ENCODE measurements at regions not wholly inside any gene's neighbourhood (a gene's known extent, or its start where the extent isn't known, plus 50 kb on each side); places are given as distances from the start of the nearest gene placed in this dataset.
"Not testable (repeated sequence)": the region's sequence is repeated elsewhere in the genome, so short reads cannot be mapped to it uniquely, and the experiment has no call there.

DNA sequence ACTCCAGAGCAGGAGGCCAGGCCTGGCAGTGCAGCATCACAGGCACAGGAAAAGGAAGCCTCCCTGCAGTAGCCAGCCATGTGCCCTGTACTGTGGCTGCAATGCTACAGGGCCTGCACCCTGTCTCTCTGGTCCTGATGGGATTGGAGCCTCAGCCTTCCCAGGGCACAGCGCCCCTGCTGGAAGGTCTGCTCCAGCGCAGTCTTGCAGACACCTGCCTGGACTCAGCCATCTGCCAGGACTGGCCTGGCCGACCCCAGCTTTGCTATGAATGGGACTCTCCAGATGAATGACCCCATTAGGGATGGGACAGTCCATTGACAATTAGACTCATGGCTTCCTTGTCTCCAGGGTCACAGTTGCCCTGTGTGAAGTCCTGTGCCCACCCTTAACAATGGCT lies 251.6 kb downstream of the ERMARD start:
- Histone ChIP-seq H3K9me3 (ENCODE audit: insufficient read depth, low read length, severe bottlenecking) (peaks cover 20% of the 10 kb centered on the region), H3K27me3 (ENCODE audit: insufficient read depth, low read length, poor library complexity) (no peaks in the 10 kb centered on the region), H3K4me1 (ENCODE audit: insufficient read depth, low read length) (no peaks in the 10 kb centered on the region), H3K9ac (ENCODE audit: low read depth, low read length) (no peak overlapping the region), H3K27ac (ENCODE audit: low read length) (no peak overlapping the region), H3K36me3 (ENCODE audit: insufficient read depth, low read length) (no peaks in the 10 kb centered on the region), H4K20me1 (ENCODE audit: insufficient read depth, low read length) (no peaks in the 10 kb centered on the region), H3K79me2 (ENCODE audit: insufficient read depth, low read length) (no peaks in the 10 kb centered on the region), H2AFZ (ENCODE audit: low read depth, low read length) (no peak overlapping the region), H3K4me3 (ENCODE audit: low read depth in 1 of 2, low read length in 2 of 2) (no peak overlapping the region), H3K4me2 (ENCODE audit: insufficient read depth, low read length) (no peak overlapping the region)
- TF ChIP-seq EZH2 (IDR thresholded peaks at IDR 0.05; ENCODE audit: borderline replicate concordance, low read depth, low read length, severe bottlenecking): no peak
- TF ChIP-seq, protein P1, sequence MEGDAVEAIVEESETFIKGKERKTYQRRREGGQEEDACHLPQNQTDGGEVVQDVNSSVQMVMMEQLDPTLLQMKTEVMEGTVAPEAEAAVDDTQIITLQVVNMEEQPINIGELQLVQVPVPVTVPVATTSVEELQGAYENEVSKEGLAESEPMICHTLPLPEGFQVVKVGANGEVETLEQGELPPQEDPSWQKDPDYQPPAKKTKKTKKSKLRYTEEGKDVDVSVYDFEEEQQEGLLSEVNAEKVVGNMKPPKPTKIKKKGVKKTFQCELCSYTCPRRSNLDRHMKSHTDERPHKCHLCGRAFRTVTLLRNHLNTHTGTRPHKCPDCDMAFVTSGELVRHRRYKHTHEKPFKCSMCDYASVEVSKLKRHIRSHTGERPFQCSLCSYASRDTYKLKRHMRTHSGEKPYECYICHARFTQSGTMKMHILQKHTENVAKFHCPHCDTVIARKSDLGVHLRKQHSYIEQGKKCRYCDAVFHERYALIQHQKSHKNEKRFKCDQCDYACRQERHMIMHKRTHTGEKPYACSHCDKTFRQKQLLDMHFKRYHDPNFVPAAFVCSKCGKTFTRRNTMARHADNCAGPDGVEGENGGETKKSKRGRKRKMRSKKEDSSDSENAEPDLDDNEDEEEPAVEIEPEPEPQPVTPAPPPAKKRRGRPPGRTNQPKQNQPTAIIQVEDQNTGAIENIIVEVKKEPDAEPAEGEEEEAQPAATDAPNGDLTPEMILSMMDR (IDR thresholded peaks at IDR 0.05; ENCODE audit: borderline replicate concordance, extremely low read depth, low read length, poor library complexity, severe bottlenecking): peak; percentile 20
- DNase-seq (no peak), ATAC-seq (ENCODE audit: insufficient read depth, low read depth) (no peak)

DNA sequence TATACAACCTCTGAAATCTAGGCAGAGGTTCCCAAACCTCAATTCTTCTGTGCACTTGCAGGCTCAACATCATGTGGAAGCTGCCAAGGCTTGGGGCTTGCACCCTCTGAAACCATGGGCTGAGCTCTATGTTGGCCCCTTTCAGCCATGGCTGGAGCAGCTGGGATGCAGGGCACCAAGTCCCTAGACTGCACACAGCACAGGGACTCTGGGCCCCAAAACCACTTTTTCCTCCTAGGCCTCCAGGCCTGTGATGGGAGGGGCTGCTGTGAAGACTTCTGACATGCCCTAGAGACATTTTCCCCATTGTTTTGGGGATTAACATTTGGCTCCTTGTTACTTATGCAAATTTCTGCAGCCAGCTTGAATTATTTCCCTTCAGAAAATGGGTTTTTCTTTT lies 250.4 kb downstream of the ERMARD start:
- not testable (repeated sequence) for H3K4me2 ChIP-seq (ENCODE audit: insufficient read depth, low read length); H3K27me3 ChIP-seq (ENCODE audit: insufficient read depth, low read length, poor library complexity); H3K27ac ChIP-seq (ENCODE audit: low read length); H2AFZ ChIP-seq (ENCODE audit: low read depth, low read length); H3K4me1 ChIP-seq (ENCODE audit: insufficient read depth, low read length); H3K9ac ChIP-seq (ENCODE audit: low read depth, low read length); ATAC-seq (ENCODE audit: insufficient read depth, low read depth); H3K79me2 ChIP-seq (ENCODE audit: insufficient read depth, low read length); H3K4me3 ChIP-seq (ENCODE audit: low read depth in 1 of 2, low read length in 2 of 2); H3K36me3 ChIP-seq (ENCODE audit: insufficient read depth, low read length); H4K20me1 ChIP-seq (ENCODE audit: insufficient read depth, low read length); DNase-seq
- peaks cover 20% of the 10 kb centered on the region for H3K9me3 ChIP-seq (ENCODE audit: insufficient read depth, low read length, severe bottlenecking)

DNA sequence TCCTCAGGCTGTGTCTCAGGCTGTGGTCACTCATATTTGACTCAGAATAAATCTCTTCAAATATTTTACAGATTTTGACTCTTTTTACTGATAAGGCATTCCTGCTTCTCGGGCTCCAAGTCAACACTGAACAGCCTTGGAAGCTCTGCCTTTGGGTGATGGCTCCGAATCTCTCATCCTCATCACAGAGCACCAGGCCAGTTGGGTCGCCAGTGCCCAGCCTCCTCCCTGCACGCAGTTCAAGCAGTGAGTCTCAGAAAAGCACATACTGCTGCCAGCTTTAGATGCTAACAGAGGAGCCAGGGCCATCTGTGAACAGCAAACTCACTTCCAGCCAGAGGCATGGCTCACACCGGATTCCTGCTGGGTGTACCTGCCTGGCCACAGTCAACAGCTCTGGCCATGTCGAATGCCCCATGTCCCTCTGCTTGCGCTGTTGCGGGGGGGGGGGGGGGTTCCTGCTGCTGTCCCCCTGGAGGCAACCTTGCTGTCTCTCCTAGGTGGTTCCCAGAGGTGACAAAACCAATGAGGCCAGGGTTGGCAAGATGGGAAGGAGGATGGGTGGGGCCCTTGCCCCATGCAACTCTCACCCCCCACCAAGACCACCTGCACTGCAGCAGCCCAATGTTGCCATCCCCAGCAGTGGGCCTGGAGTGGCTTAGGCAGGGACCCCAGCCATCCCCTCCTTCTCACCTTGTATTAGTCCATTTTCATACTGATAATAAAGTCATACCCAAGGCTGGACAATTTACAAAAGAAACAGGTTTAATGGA lies 248.8 kb downstream of the ERMARD start:
- Histone ChIP-seq H3K27ac (ENCODE audit: low read length) (no peak overlapping the region), H2AFZ (ENCODE audit: low read depth, low read length) (no peak overlapping the region), H3K36me3 (ENCODE audit: insufficient read depth, low read length) (no peaks in the 10 kb centered on the region), H3K79me2 (ENCODE audit: insufficient read depth, low read length) (no peaks in the 10 kb centered on the region), H3K9ac (ENCODE audit: low read depth, low read length) (no peak overlapping the region), H3K4me1 (ENCODE audit: insufficient read depth, low read length) (no peaks in the 10 kb centered on the region), H4K20me1 (ENCODE audit: insufficient read depth, low read length) (no peaks in the 10 kb centered on the region), H3K9me3 (ENCODE audit: insufficient read depth, low read length, severe bottlenecking) (peaks cover 20% of the 10 kb centered on the region), H3K27me3 (ENCODE audit: insufficient read depth, low read length, poor library complexity) (no peaks in the 10 kb centered on the region), H3K4me3 (ENCODE audit: low read depth in 1 of 2, low read length in 2 of 2) (no peak overlapping the region), H3K4me2 (ENCODE audit: insufficient read depth, low read length) (no peak overlapping the region)
- no peak for ATAC-seq (ENCODE audit: insufficient read depth, low read depth)
- no peak for DNase-seq
- TF ChIP-seq EZH2 (IDR thresholded peaks at IDR 0.05; ENCODE audit: borderline replicate concordance, low read depth, low read length, severe bottlenecking): no peak
- TF ChIP-seq, protein P1 (IDR thresholded peaks at IDR 0.05; ENCODE audit: borderline replicate concordance, extremely low read depth, low read length, poor library complexity, severe bottlenecking): no peak

DNA sequence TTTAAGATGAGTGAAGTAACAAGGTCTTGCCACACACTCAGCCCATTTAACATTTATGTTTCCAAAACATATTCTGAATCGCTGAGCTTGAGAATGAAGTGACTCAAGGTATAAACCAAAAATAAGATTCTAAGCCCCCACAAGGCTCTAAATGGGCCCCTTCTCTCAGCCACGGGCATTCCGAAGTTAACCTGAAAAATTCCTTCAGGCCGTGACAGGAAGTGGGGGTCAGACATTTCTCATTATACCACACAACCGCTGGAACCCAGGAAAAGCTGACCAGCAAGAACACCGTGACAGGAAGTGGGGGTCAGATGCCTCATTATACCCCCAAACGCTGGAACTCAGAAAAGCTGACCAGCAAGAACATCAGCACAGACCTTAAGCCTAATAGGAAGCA lies 247.9 kb downstream of the ERMARD start:
- H3K27me3 ChIP-seq (ENCODE audit: insufficient read depth, low read length, poor library complexity): no peaks in the 10 kb centered on the region
- H3K9me3 ChIP-seq (ENCODE audit: insufficient read depth, low read length, severe bottlenecking): peaks cover 14% of the 10 kb centered on the region
- H3K27ac ChIP-seq (ENCODE audit: low read length): no peak overlapping the region
- no peak overlapping the region for H3K9ac ChIP-seq (ENCODE audit: low read depth, low read length)
- DNase-seq (no peak), ATAC-seq (ENCODE audit: insufficient read depth, low read depth) (no peak)
- H2AFZ ChIP-seq (ENCODE audit: low read depth, low read length): no peak overlapping the region
- no peaks in the 10 kb centered on the region for H3K36me3 ChIP-seq (ENCODE audit: insufficient read depth, low read length)
- no peak overlapping the region for H3K4me2 ChIP-seq (ENCODE audit: insufficient read depth, low read length)
- H4K20me1 ChIP-seq (ENCODE audit: insufficient read depth, low read length): no peaks in the 10 kb centered on the region
- TF ChIP-seq, protein P1 (IDR thresholded peaks at IDR 0.05; ENCODE audit: borderline replicate concordance, extremely low read depth, low read length, poor library complexity, severe bottlenecking): no peak
- TF ChIP-seq EZH2 (IDR thresholded peaks at IDR 0.05; ENCODE audit: borderline replicate concordance, low read depth, low read length, severe bottlenecking): no peak
- no peaks in the 10 kb centered on the region for H3K4me1 ChIP-seq (ENCODE audit: insufficient read depth, low read length)
- no peaks in the 10 kb centered on the region for H3K79me2 ChIP-seq (ENCODE audit: insufficient read depth, low read length)
- H3K4me3 ChIP-seq (ENCODE audit: low read depth in 1 of 2, low read length in 2 of 2): no peak overlapping the region

Data from DND-41 (cell line).